Panc1 (cell line): ENCODE measurements at regions not wholly inside any gene's neighbourhood (a gene's known extent, or its start where the extent isn't known, plus 50 kb on each side); places are given as distances from the start of the nearest gene placed in this dataset.

Experiments
- ATAC-seq: fragments of 200-7000 bp; cut with Tn5 transposase; 2 replicates; pipeline ENCODE4 v1.9.1; 2020; ENCODE audit warnings: mild to moderate bottlenecking, moderate library complexity
- BruUV-seq: library from RNA; stranded (reverse); fragments of 400-500 nt; replicated peaks from 2 replicates; lab custom pipeline; 2021; lab: Mats Ljungman, UMichigan
- CTCF ChIA-PET: fragments of 300-600 bp; sonication (Branson Sonifier 250); formaldehyde crosslinking; loops from one replicate; lab custom pipeline; 2022; ENCODE audit warnings: antibody characterized with exemption; lab: Charles Lee
- POLR2A ChIA-PET: fragments of 300-600 bp; sonication (Branson Sonifier 250); formaldehyde crosslinking; loops from one replicate; lab custom pipeline; 2022; ENCODE audit warnings: antibody characterized with exemption; lab: Charles Lee
- DNase-seq: peaks from one replicate; pipeline ENCODE4 v3.0.0-alpha.2; 2010; ENCODE audit warnings: low read depth, low spot score
- H3K27ac ChIP-seq: 2 replicates; pipeline ENCODE4 v1.5.1; 2011; ENCODE audit warnings: mild to moderate bottlenecking, low read length, inconsistent platforms
- H3K27me3 ChIP-seq: fragments of 200-500 bp; sonication (Bioruptor generic); 2 replicates; pipeline ENCODE4 v1.6.0; 2014; ENCODE audit warnings: low read length, inconsistent platforms; ENCODE audit not compliant: control insufficient read depth, insufficient read depth
- H3K36me3 ChIP-seq: fragments of 200-500 bp; sonication (Bioruptor generic); 2 replicates; pipeline ENCODE4 v1.5.1; 2014; ENCODE audit warnings: inconsistent platforms, mild to moderate bottlenecking, low read length, moderate library complexity; ENCODE audit not compliant: control insufficient read depth, insufficient read depth
- H3K4me1 ChIP-seq: 2 replicates; pipeline ENCODE4 v1.5.1; 2011; ENCODE audit warnings: inconsistent platforms, mild to moderate bottlenecking, low read length, moderate library complexity; ENCODE audit not compliant: control insufficient read depth, insufficient read depth
- H3K4me3 ChIP-seq, 2 experiments: 2 replicates each; pipeline ENCODE4 v1.5.1; 2011 to 2012; ENCODE audit warnings: low read depth in 2 of 2, low read length in 2 of 2, mild to moderate bottlenecking in 2 of 2, inconsistent platforms in 1 of 2, moderate library complexity in 1 of 2
- H3K9me3 ChIP-seq: fragments of 200-500 bp; sonication (Bioruptor generic); 2 replicates; pipeline ENCODE4 v1.5.1; 2014; ENCODE audit warnings: low read depth, mild to moderate bottlenecking, inconsistent platforms, low read length, moderate library complexity; ENCODE audit not compliant: control insufficient read depth, insufficient read depth
- CTCF ChIP-seq: fragments of 450-650 bp; IDR thresholded peaks from 2 replicates; pipeline ENCODE4 v1.5.1; 2017; ENCODE audit warnings: mild to moderate bottlenecking
- POLR2AphosphoS5 ChIP-seq: IDR thresholded peaks from 2 replicates; pipeline ENCODE4 v1.6.1; 2012; ENCODE audit warnings: mild to moderate bottlenecking, low read depth, low read length, moderate library complexity
- REST ChIP-seq, 2 experiments: IDR thresholded peaks; 2 replicates each; pipeline ENCODE4 v1.6.1; 2011 to 2012; ENCODE audit warnings: low read depth in 2 of 2, control low read depth in 1 of 2, low read length in 1 of 2, mild to moderate bottlenecking in 1 of 2, moderate library complexity in 1 of 2; ENCODE audit not compliant: insufficient read depth in 1 of 2
- SIN3A ChIP-seq: IDR thresholded peaks from 2 replicates; pipeline ENCODE4 v1.6.1; 2012; ENCODE audit warnings: low read depth, mild to moderate bottlenecking, low read length, moderate library complexity, borderline replicate concordance; ENCODE audit not compliant: insufficient read depth
- TCF7L2 ChIP-seq: IDR thresholded peaks from 2 replicates; pipeline ENCODE4 v1.6.1; 2011; ENCODE audit warnings: mild to moderate bottlenecking, low read depth, low read length, inconsistent platforms
- in situ Hi-C: cut with HindIII; loops from 2 replicates; pipeline ENCODE4 v1.10.0; 2016; ENCODE audit warnings: low sequenced_read_pairs, low pct_unique_long_range_greater_than_20kb
- intact Hi-C: fragments of 100-400 bp; cut with micrococcal nuclease; formaldehyde crosslinking; loops from one replicate; pipeline ENCODE4 v1.10.0; 2022; ENCODE audit not compliant: unreplicated experiment

- CTCF ChIA-PET, result no interaction called here
- ATAC-seq (no peak), DNase-seq (no peak)
- in situ Hi-C loops, result no loop called here
- POLR2A ChIA-PET, result no interaction called here
- no peak overlapping the region for H3K27ac ChIP-seq
- no peak overlapping the region for H3K4me3 ChIP-seq
- H3K27me3 ChIP-seq, result no peaks in the 10 kb centered on the region
- H3K9me3 ChIP-seq, result no peaks in the 10 kb centered on the region; the same call in 1 of the 2 replicates
- no peaks in the 10 kb centered on the region for H3K4me1 ChIP-seq
- TF ChIP-seq SIN3A (no peak), TCF7L2 (no peak), POLR2AphosphoS5 (no peak), CTCF (no peak), REST (IDR thresholded peaks at IDR 0.05; ENCODE audit: insufficient read depth in 1 of 2, low read depth in 2 of 2, low read length in 1 of 2) (no peak)
- BruUV-seq, result no TSS peak
- no peaks in the 10 kb centered on the region for H3K36me3 ChIP-seq
- intact Hi-C loops, result no loop called here
These were observed 420.4 kb downstream of the NDFIP2 start for GRCh38 chr13:79901336-79901735.

- DNase-seq, result no peak
- ATAC-seq, result no peak
- Histone ChIP-seq H3K27ac (no peak overlapping the region), H3K9me3 (no peaks in the 10 kb centered on the region; the same call in 1 of the 2 replicates), H3K27me3 (no peaks in the 10 kb centered on the region), H3K4me3 (no peak overlapping the region), H3K36me3 (no peaks in the 10 kb centered on the region), H3K4me1 (no peaks in the 10 kb centered on the region)
- ChIA-PET CTCF (no interaction called here), POLR2A (no interaction called here)
- TF ChIP-seq REST (IDR thresholded peaks at IDR 0.05; ENCODE audit: insufficient read depth in 1 of 2, low read depth in 2 of 2, low read length in 1 of 2), result no peak
- TF ChIP-seq POLR2AphosphoS5, result no peak
- no peak for TF ChIP-seq CTCF
- TF ChIP-seq SIN3A, result no peak
- TF ChIP-seq TCF7L2, result no peak
- in situ Hi-C loops (no loop called here), intact Hi-C loops (no loop called here)
- no TSS peak for BruUV-seq
These were observed 419.4 kb downstream of the NDFIP2 start for GRCh38 chr13:79900356-79900755.
